HepG2 (cell line): ENCODE measurements at regions not wholly inside any gene's neighbourhood (a gene's known extent, or its start where the extent isn't known, plus 50 kb on each side); places are given as distances from the start of the nearest gene placed in this dataset.

Experiments used
- ARHGAP35 ChIP-seq: sonication (generic); formaldehyde crosslinking; IDR thresholded peaks from 2 replicates; pipeline ENCODE4 v1.9.0; 2022; ENCODE audit warnings: mild to moderate bottlenecking, inconsistent platforms, moderate library complexity, missing genetic modification reagents, borderline replicate concordance
- ARID2 ChIP-seq: sonication (generic); formaldehyde crosslinking; IDR thresholded peaks from 2 replicates; pipeline ENCODE4 v1.8.1; 2022; ENCODE audit warnings: mild to moderate bottlenecking, missing genetic modification reagents, borderline replicate concordance
- FOSL1 ChIP-seq: sonication (generic); formaldehyde crosslinking; IDR thresholded peaks from 2 replicates; pipeline ENCODE4 v1.9.0; 2021; ENCODE audit warnings: missing genetic modification reagents, borderline replicate concordance
- LCORL ChIP-seq, 2 experiments: fragments of 450-650 bp in 1 of 2; sonication (generic) in 1 of 2; formaldehyde crosslinking in 1 of 2; IDR thresholded peaks; 2 replicates each; pipeline versions ENCODE4 v1.5.0 to v1.6.1; 2017 to 2020; ENCODE audit warnings: antibody characterized with exemption in 1 of 2, missing genetic modification reagents in 1 of 2
- MIXL1 ChIP-seq: IDR thresholded peaks from 2 replicates; pipeline ENCODE4 v1.6.1; 2016
- NFE2L1 ChIP-seq: sonication (generic); formaldehyde crosslinking; IDR thresholded peaks from 2 replicates; pipeline ENCODE4 v1.4.0; 2020; ENCODE audit warnings: missing genetic modification reagents, mild to moderate bottlenecking, borderline replicate concordance
- PAX8 ChIP-seq: sonication (generic); formaldehyde crosslinking; IDR thresholded peaks from 2 replicates; pipeline ENCODE4 v1.8.0; 2022; ENCODE audit warnings: mild to moderate bottlenecking, missing genetic modification reagents, borderline replicate concordance
- PHF20 ChIP-seq: sonication (generic); formaldehyde crosslinking; IDR thresholded peaks from 2 replicates; pipeline ENCODE4 v1.5.0; 2020; ENCODE audit warnings: mild to moderate bottlenecking, missing genetic modification reagents
- PITX1 ChIP-seq: sonication (generic); formaldehyde crosslinking; IDR thresholded peaks from 2 replicates; pipeline ENCODE4 v1.5.1; 2020; ENCODE audit warnings: mild to moderate bottlenecking, missing genetic modification reagents
- POLR2AphosphoS5 ChIP-seq: IDR thresholded peaks from 2 replicates; pipeline ENCODE4 v1.6.1; 2012; ENCODE audit warnings: low read depth, low read length
- RBAK ChIP-seq: sonication (generic); formaldehyde crosslinking; IDR thresholded peaks from 2 replicates; pipeline ENCODE4 v1.5.1; 2020; ENCODE audit warnings: mild to moderate bottlenecking, missing genetic modification reagents
- SMC3 ChIP-seq: IDR thresholded peaks from 2 replicates; pipeline ENCODE4 v1.6.1; 2011; ENCODE audit warnings: low read length, improper control_type of control experiment
- TAF1 ChIP-seq: sonication (generic); formaldehyde crosslinking; IDR thresholded peaks from 2 replicates; pipeline ENCODE4 v1.4.0; 2020; ENCODE audit warnings: missing genetic modification reagents
- TOE1 ChIP-seq: sonication (generic); formaldehyde crosslinking; IDR thresholded peaks from 2 replicates; pipeline ENCODE4 v1.4.0; 2020; ENCODE audit warnings: mild to moderate bottlenecking, missing genetic modification reagents
- ZNF230 ChIP-seq: sonication (generic); formaldehyde crosslinking; IDR thresholded peaks from 2 replicates; pipeline ENCODE4 v1.4.0; 2020; ENCODE audit warnings: mild to moderate bottlenecking, missing genetic modification reagents
- ZNF264 ChIP-seq: sonication (generic); formaldehyde crosslinking; IDR thresholded peaks from 2 replicates; pipeline ENCODE4 v1.4.0; 2020; ENCODE audit warnings: missing genetic modification reagents
- ZNF326 ChIP-seq: sonication (generic); formaldehyde crosslinking; IDR thresholded peaks from 2 replicates; pipeline ENCODE4 v1.4.0; 2020; ENCODE audit warnings: missing genetic modification reagents, borderline replicate concordance
- ZNF570 ChIP-seq: sonication (generic); formaldehyde crosslinking; IDR thresholded peaks from 2 replicates; pipeline ENCODE4 v1.4.0; 2020; ENCODE audit warnings: mild to moderate bottlenecking, missing genetic modification reagents, borderline replicate concordance
- ZNF589 ChIP-seq: sonication (generic); formaldehyde crosslinking; conservative IDR thresholded peaks from 2 replicates; pipeline ENCODE4 v1.8.0; 2022; ENCODE audit warnings: mild to moderate bottlenecking, moderate library complexity, missing genetic modification reagents
- ZNF788 ChIP-seq: sonication (generic); formaldehyde crosslinking; IDR thresholded peaks from 2 replicates; pipeline ENCODE4 v1.5.0; 2020; ENCODE audit warnings: mild to moderate bottlenecking, missing genetic modification reagents, borderline replicate concordance
- TF ChIP-seq, protein P1 (sequence below): sonication (generic); formaldehyde crosslinking; IDR thresholded peaks from 2 replicates; pipeline ENCODE4 v1.4.0; 2020; ENCODE audit warnings: missing genetic modification reagents
- TF ChIP-seq, protein P2 (sequence below): sonication (generic); IDR thresholded peaks from 2 replicates; pipeline ENCODE4 v1.6.1; 2016; ENCODE audit warnings: low read depth, borderline replicate concordance
- TF ChIP-seq, protein P3 (sequence below): sonication (generic); formaldehyde crosslinking; IDR thresholded peaks from 2 replicates; pipeline ENCODE4 v1.5.0; 2020; ENCODE audit warnings: missing genetic modification reagents
- TF ChIP-seq, protein P4 (sequence below): sonication (generic); formaldehyde crosslinking; IDR thresholded peaks from 2 replicates; pipeline ENCODE4 v1.5.1; 2020; ENCODE audit warnings: mild to moderate bottlenecking, moderate library complexity, missing genetic modification reagents

DNA sequence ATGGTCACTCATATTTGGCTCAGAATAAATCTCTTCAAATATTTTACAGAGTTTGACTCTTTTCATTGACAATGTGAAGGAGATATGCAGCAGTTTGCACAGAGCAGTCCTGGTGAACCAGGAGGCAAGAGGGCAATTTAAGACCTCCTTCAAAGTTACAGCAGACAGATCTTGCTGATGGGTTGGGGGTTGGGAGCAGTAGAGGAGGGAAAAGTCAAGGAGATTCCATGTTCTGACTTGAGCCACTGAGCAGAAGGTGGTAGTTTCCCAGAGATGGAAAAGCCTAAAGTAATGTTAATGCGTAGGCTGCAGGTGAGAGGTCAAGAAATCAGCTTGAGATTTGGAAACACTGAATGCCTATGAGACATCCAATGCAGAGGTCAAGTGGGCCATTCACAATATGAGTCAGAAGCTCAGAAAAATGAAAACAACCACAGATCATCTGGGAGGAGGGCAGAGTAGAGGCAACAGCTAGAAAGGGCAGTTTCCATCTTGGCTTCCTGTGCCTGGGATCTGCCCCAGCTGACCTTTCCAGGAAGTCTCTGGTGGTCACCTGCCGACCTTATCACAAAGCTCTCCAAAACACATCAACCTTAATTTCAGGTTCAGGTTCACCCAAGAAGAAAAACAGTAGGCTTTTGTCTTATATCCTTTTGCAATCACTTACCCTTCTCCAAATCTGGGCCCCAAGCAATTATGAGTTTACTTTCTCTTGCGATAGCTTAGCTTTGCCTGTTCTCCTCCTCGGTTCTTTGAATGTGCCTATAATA lies 197.5 kb upstream of the ARL4C start (continued):
- TF ChIP-seq, protein P1, sequence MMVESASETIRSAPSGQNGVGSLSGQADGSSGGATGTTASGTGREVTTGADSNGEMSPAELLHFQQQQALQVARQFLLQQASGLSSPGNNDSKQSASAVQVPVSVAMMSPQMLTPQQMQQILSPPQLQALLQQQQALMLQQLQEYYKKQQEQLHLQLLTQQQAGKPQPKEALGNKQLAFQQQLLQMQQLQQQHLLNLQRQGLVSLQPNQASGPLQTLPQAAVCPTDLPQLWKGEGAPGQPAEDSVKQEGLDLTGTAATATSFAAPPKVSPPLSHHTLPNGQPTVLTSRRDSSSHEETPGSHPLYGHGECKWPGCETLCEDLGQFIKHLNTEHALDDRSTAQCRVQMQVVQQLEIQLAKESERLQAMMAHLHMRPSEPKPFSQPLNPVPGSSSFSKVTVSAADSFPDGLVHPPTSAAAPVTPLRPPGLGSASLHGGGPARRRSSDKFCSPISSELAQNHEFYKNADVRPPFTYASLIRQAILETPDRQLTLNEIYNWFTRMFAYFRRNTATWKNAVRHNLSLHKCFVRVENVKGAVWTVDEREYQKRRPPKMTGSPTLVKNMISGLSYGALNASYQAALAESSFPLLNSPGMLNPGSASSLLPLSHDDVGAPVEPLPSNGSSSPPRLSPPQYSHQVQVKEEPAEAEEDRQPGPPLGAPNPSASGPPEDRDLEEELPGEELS = peak; percentile 92
- TF ChIP-seq NFE2L1 (no peak), ZNF788 (peak; percentile 48; the same call in 1 of the 2 replicates), ZNF264 (no peak), POLR2AphosphoS5 (no peak), LCORL (IDR thresholded peaks at IDR 0.05) (0 out of 2 replicates have a peak, but pooled peaks have one; percentile 10), LCORL (CRISPR knock-in tag; IDR thresholded peaks at IDR 0.05) (peak; percentile 77), ZNF589 (CRISPR knock-in tag) (no peak), ARID2 (CRISPR knock-in tag) (peak; percentile 42; the same call in 1 of the 2 replicates), FOSL1 (CRISPR knock-in tag) (peak; percentile 88), ZNF230 (CRISPR knock-in tag) (no peak), TAF1 (CRISPR knock-in tag) (no peak), MIXL1 (CRISPR knock-in tag) (0 out of 2 replicates have a peak, but pooled peaks have one; percentile 36), SMC3 (0 out of 2 replicates have a peak, but pooled peaks have one; percentile 18), PHF20 (CRISPR knock-in tag) (no peak), ZNF570 (CRISPR knock-in tag) (no peak), ARHGAP35 (CRISPR knock-in tag) (no peak), TOE1 (CRISPR knock-in tag) (no peak), RBAK (no peak), PITX1 (CRISPR knock-in tag) (0 out of 2 replicates have a peak, but pooled peaks have one; percentile 36), PAX8 (CRISPR knock-in tag) (0 out of 2 replicates have a peak, but pooled peaks have one; percentile 81), ZNF326 (CRISPR knock-in tag) (no peak)
- TF ChIP-seq, protein P2, sequence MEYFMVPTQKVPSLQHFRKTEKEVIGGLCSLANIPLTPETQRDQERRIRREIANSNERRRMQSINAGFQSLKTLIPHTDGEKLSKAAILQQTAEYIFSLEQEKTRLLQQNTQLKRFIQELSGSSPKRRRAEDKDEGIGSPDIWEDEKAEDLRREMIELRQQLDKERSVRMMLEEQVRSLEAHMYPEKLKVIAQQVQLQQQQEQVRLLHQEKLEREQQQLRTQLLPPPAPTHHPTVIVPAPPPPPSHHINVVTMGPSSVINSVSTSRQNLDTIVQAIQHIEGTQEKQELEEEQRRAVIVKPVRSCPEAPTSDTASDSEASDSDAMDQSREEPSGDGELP = peak; percentile 90
- TF ChIP-seq, protein P3, sequence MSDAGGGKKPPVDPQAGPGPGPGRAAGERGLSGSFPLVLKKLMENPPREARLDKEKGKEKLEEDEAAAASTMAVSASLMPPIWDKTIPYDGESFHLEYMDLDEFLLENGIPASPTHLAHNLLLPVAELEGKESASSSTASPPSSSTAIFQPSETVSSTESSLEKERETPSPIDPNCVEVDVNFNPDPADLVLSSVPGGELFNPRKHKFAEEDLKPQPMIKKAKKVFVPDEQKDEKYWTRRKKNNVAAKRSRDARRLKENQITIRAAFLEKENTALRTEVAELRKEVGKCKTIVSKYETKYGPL (CRISPR knock-in tag) = no peak
- TF ChIP-seq, protein P4, sequence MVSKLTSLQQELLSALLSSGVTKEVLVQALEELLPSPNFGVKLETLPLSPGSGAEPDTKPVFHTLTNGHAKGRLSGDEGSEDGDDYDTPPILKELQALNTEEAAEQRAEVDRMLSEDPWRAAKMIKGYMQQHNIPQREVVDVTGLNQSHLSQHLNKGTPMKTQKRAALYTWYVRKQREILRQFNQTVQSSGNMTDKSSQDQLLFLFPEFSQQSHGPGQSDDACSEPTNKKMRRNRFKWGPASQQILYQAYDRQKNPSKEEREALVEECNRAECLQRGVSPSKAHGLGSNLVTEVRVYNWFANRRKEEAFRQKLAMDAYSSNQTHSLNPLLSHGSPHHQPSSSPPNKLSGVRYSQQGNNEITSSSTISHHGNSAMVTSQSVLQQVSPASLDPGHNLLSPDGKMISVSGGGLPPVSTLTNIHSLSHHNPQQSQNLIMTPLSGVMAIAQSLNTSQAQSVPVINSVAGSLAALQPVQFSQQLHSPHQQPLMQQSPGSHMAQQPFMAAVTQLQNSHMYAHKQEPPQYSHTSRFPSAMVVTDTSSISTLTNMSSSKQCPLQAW (CRISPR knock-in tag) = peak; percentile 51; the same call in 1 of the 2 replicates
